PC-9 (cell line): ENCODE measurements at regions not wholly inside any gene's neighbourhood (a gene's known extent, or its start where the extent isn't known, plus 50 kb on each side); places are given as distances from the start of the nearest gene placed in this dataset.

Experiments used
- CTCF ChIP-seq: fragments of 200-600 bp; sonication (generic); conservative IDR thresholded peaks from 2 replicates; pipeline ENCODE4 v1.6.1; 2017; ENCODE audit warnings: mixed run types, antibody characterized with exemption, mild to moderate bottlenecking, moderate library complexity
- EZH2 ChIP-seq: fragments of 200-600 bp; sonication (generic); IDR thresholded peaks from 2 replicates; pipeline ENCODE4 v1.8.0; 2017; ENCODE audit warnings: antibody characterized with exemption, low read depth

DNA sequence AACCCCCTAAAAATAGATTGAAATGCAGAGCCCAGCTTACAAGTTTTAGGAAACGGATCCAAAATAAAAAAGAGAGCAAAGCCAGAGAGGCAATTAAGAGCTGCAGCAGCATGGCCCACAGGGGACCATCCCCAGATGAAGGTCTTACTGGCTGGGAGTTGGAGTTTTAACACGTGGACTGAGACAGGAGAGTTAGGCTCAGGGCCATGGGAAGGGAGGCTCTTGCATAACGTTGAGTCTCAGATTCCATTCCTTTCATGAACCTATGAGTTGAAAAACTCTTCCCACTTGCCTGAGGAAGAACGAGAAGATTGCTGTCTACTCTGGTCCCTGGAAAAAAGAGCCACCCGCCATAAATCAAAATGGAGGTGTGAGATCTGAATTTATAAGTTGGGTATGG lies 101.8 kb upstream of the NDUFV2 start:
- no peak for TF ChIP-seq CTCF
- TF ChIP-seq EZH2, result no peak
